Astrocyte (in vitro differentiated cells and primary cell): ENCODE measurements at regions not wholly inside any gene's neighbourhood (a gene's known extent, or its start where the extent isn't known, plus 50 kb on each side); places are given as distances from the start of the nearest gene placed in this dataset.

Source experiments
- EZH2 ChIP-seq: IDR thresholded peaks from 2 replicates; pipeline ENCODE4 v1.6.1; 2012; ENCODE audit warnings: mild to moderate bottlenecking, low read length, inconsistent platforms; ENCODE audit not compliant: insufficient read depth
- TF ChIP-seq, protein P1 (sequence below): IDR thresholded peaks from 2 replicates; pipeline ENCODE4 v1.5.1; 2011; ENCODE audit warnings: low read depth, mild to moderate bottlenecking, inconsistent platforms, low read length, moderate library complexity; ENCODE audit not compliant: insufficient read depth

DNA sequence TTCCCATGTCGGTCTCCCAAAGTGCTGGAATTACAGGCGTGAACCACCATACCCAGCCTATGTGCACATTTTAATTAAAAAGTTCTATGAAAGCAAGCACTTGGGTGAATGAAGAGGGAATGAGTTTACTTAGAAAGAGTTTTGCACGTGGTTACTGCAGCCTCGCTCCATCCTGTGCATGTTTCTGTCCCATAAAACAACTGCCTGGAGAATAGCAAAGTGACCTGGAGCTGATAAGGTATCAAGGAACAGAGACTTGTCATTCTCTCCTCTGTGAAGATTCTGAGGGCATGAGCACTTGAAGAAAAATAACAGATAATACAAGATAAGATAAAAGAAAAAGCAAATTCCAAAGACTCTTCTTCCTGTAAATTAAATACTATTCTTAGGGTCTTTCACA is 112.2 kb upstream of the JCAD start:
- TF ChIP-seq, protein P1, sequence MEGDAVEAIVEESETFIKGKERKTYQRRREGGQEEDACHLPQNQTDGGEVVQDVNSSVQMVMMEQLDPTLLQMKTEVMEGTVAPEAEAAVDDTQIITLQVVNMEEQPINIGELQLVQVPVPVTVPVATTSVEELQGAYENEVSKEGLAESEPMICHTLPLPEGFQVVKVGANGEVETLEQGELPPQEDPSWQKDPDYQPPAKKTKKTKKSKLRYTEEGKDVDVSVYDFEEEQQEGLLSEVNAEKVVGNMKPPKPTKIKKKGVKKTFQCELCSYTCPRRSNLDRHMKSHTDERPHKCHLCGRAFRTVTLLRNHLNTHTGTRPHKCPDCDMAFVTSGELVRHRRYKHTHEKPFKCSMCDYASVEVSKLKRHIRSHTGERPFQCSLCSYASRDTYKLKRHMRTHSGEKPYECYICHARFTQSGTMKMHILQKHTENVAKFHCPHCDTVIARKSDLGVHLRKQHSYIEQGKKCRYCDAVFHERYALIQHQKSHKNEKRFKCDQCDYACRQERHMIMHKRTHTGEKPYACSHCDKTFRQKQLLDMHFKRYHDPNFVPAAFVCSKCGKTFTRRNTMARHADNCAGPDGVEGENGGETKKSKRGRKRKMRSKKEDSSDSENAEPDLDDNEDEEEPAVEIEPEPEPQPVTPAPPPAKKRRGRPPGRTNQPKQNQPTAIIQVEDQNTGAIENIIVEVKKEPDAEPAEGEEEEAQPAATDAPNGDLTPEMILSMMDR, result no peak
- TF ChIP-seq EZH2, result no peak
